ENCODE measurements at regions not wholly inside any gene's neighbourhood (a gene's known extent, or its start where the extent isn't known, plus 50 kb on each side); places are given as distances from the start of the nearest gene placed in this dataset.
A peak's percentile ranks its signal among the peaks of the same experiment; 100 is the strongest.
"Not testable (repeated sequence)": the region's sequence is repeated elsewhere in the genome, so short reads cannot be mapped to it uniquely, and the experiment has no call there.

DNA sequence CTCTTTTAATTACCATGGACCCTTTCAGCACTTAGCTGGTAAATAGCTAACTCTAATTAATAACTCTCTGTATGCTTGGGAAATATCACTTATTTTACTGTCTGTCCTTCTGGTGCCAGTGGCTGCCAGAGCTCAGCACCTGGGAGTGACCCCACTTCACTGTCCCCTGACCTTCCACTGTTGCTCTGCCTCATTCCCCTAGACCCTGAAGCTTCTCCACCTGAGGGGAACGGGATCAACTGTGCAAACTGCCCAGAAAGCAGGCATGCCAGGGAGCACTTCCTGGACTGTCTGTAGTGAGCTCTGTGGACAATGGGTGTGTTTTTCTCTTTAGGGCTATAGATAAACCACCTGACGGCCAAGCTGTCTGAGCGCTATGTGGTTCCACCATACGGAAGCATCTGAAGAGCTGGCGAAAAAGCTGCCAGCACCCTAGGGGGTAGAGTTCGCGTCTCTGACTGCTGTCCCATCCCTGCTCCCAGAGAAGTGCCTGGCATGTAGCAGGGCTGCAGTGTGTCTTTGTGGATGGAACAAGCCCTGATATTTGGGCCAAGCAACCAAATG lies 106.3 kb upstream of the FOXA2 start:
- no peak for DNase-seq

DNA sequence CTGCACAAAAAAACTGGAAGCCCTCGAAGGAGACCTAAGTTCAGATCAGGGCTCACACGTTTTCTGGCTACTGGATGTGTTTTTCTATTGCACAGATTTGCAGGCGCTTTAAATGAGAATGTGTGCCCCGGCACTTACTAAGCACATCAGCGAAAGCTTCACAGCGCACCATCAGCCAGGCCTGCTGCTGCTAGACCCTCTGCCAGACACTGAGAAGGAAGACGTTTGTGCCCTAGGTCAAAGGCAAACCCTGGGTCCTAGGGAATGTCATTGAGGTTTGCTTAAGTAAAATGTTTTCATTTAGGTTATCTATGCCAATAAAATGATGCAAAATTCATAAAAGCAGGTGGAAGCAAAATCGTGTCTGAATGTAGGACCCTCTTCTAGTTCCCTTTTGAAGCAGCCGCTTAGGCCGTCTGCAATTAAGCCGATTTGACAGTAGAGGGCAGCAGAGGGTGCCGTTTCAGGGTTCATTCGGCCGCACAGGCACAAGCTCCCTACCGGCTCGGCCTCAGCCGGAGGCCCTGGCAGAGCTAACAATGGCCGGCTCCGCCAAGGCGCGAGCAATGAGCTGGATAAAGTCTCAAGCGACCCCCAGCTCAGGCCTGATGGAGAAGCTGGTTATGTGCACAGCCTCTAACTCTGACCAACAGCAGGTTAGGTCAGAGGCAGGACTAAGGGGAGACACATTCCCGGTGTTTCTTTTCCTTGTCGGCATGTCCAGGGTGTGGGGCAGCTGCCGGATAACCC lies 107.2 kb upstream of the FOXA2 start:
- DNase-seq = peak; percentile 68 to 80

DNA sequence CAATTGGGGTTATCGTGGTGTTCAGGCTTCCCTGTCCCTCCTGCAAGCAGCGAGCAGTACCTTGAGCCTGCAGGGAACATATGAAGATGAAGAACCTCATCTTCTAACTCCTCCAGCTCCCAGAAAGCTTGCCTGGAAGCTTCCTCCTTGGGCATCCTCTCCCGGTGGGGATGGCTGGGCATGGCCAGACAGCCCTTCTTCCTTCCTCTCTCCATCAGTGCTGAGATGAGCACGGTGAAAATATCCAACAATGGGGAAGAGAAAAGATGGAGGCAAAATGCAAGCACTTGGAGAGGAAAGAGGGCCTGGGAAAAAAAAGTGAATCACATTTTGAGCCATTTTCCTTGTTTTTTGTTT lies 107.7 kb upstream of the FOXA2 start:
- DNase-seq = no peak

GRCh38 chr20:22692620-22693019 lies 108.2 kb upstream of the FOXA2 start:
- DNase-seq = not testable (repeated sequence)

GRCh38 chr20:22696759-22697158 lies 112.4 kb upstream of the FOXA2 start:
- DNase-seq = no peak

GRCh38 chr20:22698259-22698842 lies 114.0 kb upstream of the FOXA2 start:
- no peak for DNase-seq

- no peak for DNase-seq
Measured at GRCh38 chr20:22699396-22699795, 115.0 kb upstream of the FOXA2 start.

DNA sequence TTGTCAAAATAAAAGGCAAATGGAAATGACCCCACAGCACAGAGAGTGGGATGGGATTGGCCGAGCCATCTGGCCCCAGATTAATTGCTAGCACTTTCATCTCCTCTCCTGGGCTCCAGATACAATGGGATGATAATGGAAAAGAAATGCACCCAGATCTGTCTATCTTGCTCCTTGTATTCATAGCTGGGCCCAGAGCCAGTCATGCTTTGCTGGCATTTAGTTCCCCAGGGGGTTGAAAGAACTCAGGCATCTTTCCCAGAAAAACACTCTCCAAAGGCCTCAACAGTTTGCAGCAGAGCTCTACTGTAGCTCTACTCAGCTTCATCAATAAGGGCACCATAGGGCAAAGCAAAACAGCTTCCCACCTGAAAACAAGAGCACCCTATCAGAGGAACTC lies 116.0 kb upstream of the FOXA2 start:
- no peak for DNase-seq

DNA sequence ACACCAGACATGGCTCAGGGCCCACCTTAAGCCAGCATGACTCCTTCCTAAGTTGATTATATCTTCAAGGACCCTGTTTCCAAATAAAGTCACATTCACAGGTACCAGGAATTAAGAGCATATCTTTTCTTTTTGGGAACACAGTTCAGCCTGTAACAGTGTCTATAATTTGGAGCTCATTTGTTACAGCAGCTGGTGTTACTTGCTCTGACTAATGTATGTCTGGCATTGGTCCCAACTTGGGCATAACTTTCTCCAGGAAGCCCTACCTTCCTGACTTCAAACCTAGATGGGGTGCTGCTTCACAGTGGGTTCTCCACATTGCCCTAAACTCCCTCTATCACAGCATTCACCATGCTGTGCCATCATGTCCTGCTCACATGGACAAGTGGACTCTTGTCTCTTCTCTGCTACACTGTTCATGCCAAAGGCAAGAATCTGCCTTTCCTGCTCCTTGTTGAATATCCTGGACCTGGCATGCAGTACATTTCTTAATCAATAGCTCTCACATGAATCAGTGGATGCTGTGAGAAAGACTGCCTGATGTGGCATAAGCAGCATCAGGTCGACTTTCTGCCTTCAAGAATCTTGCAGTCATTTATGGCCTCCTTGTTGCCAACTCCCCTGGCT lies 117.4 kb upstream of the FOXA2 start:
- no peak for DNase-seq

DNA sequence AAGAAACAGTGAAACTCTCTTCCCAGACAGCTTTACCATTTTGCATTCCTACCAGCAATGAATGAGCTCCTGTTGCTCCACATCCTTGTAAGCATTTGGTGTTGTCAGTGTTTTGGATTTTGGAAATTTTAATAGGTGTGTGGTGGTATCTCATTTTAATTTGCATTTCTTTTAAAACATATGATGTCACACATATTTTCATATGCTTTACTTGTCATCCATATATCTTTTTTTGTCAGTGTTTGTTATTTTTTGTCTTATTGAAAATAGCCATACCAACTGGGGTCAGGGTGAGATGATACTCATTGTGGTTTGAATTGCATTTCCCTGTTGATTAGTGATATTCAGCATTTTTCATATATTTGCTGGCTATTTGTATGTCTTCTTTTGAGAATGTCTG lies 119.5 kb upstream of the FOXA2 start:
- DNase-seq = no peak

DNA sequence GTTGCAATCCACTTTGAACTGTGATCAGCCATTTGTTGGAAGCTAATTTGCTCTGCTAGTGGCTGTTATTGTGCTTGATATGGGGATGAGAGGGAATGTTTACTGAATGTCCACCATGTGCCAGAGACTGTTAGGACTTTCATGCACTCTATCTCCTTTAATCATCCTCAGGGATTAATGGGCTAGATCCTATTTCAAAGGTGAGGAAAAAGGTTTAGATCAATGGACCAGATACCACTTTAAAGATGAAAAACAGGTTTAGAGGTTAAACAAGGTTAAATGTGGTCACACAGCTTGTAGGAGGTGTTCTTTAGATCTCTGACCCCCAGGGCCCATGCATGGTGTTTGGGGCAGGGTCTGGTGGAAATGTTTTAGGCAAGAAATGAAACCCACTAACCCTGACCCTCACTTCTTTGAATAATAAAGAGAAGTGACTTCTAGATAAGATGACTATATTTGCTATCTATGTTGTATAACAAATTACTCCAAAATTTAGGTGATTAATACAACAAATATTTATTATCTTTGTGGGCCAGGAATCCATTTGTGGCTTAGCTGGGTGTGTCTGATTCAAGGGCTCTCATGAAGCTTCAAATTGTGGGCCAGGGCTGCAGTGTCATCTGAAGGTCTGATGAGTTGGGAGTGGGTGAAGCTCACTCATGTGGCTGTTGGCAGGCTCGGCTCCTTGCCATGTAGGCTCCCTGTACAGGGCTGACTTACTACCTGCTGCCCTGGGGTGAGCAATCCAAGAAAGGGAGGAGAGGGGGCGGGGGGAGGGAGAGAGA lies 127.8 kb upstream of the FOXA2 start:
- DNase-seq = no peak

DNA sequence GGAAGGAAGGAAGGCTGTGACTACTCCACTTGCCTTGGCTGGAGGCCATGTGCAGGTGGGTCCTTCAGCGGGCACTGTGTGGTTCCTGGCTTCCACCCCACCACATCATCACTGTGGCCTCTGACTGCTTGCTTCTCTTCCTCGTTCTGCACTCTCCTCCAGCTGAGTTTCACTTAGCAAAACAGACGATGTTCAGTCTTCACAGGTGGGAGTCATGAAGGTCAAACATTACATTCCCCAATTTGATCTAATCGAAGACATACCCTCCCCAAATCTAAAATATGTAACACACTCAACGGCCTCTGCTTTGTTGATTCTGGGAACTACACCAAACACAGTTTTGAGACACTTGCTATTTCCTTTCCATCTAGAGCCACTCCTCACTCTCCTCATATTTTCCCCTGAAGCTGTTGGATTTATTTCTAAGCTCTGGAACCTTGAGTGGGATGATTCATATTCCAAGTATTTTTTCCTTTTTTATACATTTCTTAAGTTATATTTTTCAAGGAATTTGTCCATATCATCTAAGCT lies 132.5 kb upstream of the FOXA2 start:
- DNase-seq = peak in 1 of 2 donors; percentile 9

- DNase-seq = no peak
Measured at GRCh38 chr20:22717466-22717865, 133.1 kb upstream of the FOXA2 start.

GRCh38 chr20:22719167-22719591 lies 134.8 kb upstream of the FOXA2 start:
- no peak for DNase-seq

DNA sequence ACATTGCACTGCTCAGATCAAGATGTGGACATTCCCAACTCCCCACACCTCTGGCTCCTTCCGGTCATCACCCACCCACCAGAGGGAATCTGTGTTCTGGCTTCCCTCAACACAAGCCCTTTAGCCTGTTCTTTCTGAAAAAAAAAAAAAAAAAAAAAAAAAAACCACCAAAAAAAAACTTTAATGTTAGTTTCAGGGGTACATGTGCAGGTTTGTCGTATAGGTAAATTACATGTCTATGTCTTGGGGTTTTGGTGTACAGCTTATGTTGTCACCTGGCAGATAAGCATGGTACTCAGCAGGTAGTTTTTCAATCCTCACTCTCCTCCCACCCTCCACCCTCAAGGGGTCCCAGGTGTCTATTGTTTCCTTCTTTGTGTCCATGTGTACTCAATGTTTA lies 135.8 kb upstream of the FOXA2 start:
- no peak for DNase-seq

GRCh38 chr20:22722811-22723210 lies 138.4 kb upstream of the FOXA2 start:
- no peak for DNase-seq

DNA sequence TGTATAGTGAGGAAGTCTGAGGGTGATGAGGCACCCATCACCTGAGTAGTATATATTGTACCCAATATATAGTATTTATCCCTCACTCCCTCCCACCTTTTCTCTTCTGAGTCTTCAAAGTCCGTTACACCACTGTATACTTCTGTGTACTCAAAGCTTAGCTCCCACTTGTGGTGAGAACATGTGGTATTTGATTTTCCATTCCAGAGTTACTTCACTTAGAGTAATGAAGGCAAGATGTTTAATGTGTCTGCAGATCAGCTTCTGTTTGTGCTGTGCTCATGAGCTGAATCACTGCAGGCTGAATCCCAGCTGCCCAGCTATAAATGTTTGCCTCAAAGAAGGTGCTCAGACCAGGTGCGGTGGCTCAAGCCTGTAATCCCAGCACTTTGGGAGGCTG lies 139.3 kb upstream of the FOXA2 start:
- no peak for DNase-seq

DNA sequence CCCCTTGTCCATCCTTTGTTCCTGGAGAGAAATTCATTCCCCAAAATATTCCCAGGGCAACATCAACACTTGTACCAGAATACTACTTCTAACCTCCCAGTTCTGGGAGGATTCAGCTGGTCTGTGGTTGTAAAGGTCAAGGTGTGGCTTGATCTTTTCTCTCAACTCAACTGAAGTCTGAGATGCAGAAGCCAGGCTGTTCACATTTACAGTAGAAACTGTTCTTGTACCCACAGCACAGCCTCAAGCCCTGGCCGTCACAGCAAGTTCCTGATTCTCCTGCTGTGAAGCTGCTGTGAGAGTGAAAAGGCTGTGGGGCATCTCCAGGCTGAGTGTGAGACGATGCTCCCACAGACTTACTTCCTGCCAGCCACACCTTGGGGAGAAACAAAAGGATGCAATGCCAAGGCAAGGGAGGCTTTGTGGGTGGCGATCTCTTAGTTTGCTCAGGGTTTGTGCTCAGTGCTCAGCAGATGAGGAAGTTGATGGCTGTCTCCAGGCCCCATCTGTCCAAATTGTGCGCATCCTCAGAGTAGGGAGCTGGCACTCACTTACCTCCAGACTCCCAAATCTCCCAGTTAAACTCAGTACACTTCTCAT lies 143.9 kb upstream of the FOXA2 start:
- no peak for DNase-seq

- DNase-seq = no peak
Measured at GRCh38 chr20:22729180-22729579, 144.8 kb upstream of the FOXA2 start.

DNA sequence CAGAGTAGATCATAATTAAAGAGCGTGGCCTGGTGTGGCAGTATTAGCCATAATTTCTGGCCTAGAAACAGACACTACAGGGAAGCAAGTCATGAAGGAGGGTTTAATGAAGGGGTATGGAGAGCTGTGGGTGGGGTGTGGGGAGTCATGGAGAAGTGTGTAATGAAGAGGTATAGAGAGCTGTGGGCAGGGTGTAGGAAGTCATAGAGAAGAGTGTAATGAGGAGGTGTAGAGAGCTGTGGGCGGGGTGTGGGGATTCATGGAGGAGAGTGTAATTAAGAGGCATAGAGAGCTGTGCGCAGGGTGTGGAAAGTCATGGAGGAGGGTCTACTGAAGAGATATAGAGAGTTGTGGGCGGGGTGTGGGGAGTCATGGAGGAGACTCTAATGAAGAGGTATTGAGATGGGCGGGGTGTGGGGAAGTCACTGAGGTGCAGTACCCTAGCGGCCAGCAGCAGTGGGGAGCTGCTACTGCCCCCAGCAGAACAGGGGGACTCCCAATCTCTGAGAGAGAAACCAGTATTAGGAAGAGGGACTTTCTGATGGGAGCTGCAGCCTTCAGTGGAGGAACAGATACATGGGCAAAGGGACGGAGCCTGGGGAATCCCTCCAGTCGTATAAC lies 145.4 kb upstream of the FOXA2 start:
- DNase-seq = no peak

- no peak for DNase-seq
Measured at GRCh38 chr20:22732751-22733150, 148.4 kb upstream of the FOXA2 start.

Measured in right lung (tissue), 2 donors.